Upper lobe of left lung (tissue), 4 donors: ENCODE measurements at regions not wholly inside any gene's neighbourhood (a gene's known extent, or its start where the extent isn't known, plus 50 kb on each side); places are given as distances from the start of the nearest gene placed in this dataset.

Experiments used
- CTCF ChIP-seq, 6 experiments: fragments of 450-650 bp in 4 of 6; fragments of 200-600 bp in 2 of 6; sonication (generic) in 2 of 6; IDR thresholded peaks; one replicate each; pipeline ENCODE4 v1.5.1; 2016 to 2019; ENCODE audit warnings: antibody characterized with exemption in 6 of 6
- EP300 ChIP-seq, 4 donors: sonication (generic); formaldehyde crosslinking; IDR thresholded peaks; one replicate each; pipeline ENCODE4 v1.5.1; 2017; ENCODE audit warnings: antibody characterized with exemption in 4 of 4, control low read depth in 2 of 4
- POLR2A ChIP-seq, 4 donors: fragments of 450-650 bp; IDR thresholded peaks; one replicate each; pipeline ENCODE4 v1.5.1; 2016 to 2017; ENCODE audit warnings: antibody characterized with exemption in 4 of 4, mild to moderate bottlenecking in 2 of 4
- POLR2AphosphoS5 ChIP-seq, 2 donors: sonication (generic); formaldehyde crosslinking; IDR thresholded peaks; one replicate each; pipeline ENCODE4 v1.5.1; 2017; ENCODE audit warnings: antibody characterized with exemption in 2 of 2

GRCh38 chr20:61025536-61025935, 226.5 kb upstream of the CDH4 start:
- TF ChIP-seq CTCF (IDR thresholded peaks at IDR 0.05), result no peak
- no peak for TF ChIP-seq POLR2A (IDR thresholded peaks at IDR 0.05)
- no peak for TF ChIP-seq POLR2AphosphoS5 (IDR thresholded peaks at IDR 0.05)
- TF ChIP-seq EP300 (IDR thresholded peaks at IDR 0.05), result no peak
